ENCODE measurements at regions not wholly inside any gene's neighbourhood (a gene's known extent, or its start where the extent isn't known, plus 50 kb on each side); places are given as distances from the start of the nearest gene placed in this dataset.

DNA sequence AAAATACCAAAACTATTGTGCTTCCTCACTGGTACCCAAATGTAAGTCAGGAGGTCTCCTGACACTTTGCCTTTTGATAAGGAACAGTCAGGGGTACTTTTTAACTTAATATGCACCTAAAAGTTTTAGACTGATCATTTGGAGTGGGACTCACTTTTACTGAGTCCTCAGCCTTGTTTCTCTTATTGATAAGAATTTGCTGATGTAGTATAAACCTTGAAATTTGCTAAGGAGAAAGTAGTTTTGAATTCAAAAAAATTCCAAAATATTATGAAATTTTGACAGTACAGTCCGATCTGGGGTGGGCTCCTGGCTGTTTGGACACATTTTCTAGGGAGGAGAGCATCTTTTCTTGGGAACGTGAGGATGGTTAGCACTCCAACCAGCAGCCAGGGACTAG lies 91.4 kb upstream of the GATB start:
- Histone ChIP-seq H3K23me2 (ENCODE audit: insufficient read length, low read depth, low read length, poor library complexity, severe bottlenecking) (no peaks in the 10 kb centered on the region), H3K9me3 (ENCODE audit: control insufficient read depth, low read depth, low read length) (no peaks in the 10 kb centered on the region), H3K18ac (ENCODE audit: insufficient read length, low read depth, low read length) (no peak overlapping the region), H2BK5ac (ENCODE audit: insufficient read length, low read length) (no peak overlapping the region), H4K8ac (replicated peaks; ENCODE audit: insufficient read length, low read depth, low read length) (no peak overlapping the region), H3K79me2 (ENCODE audit: insufficient read depth, low read length) (no peaks in the 10 kb centered on the region), H3K4me2 (ENCODE audit: insufficient read depth, insufficient read length, low read length) (no peak overlapping the region), H3K79me1 (ENCODE audit: insufficient read depth, low read depth, low read length, poor library complexity, severe bottlenecking) (no peaks in the 10 kb centered on the region), H3K9ac (ENCODE audit: extremely low read depth, insufficient read length, low read length) (no peak overlapping the region), H2BK120ac (ENCODE audit: low read depth, low read length, poor library complexity, severe bottlenecking) (no peak overlapping the region), H3K27me3 (ENCODE audit: insufficient read depth, low read length) (no peaks in the 10 kb centered on the region), H3K14ac (ENCODE audit: insufficient read depth, low read length) (no peak overlapping the region), H2BK20ac (ENCODE audit: low read depth, low read length, poor library complexity, severe bottlenecking) (no peak overlapping the region), H3K23ac (ENCODE audit: insufficient read length, low read depth, low read length) (no peak overlapping the region), H4K5ac (ENCODE audit: insufficient read length, low read depth, low read length) (no peak overlapping the region), H2AFZ (ENCODE audit: low read length) (no peak overlapping the region), H2BK12ac (ENCODE audit: insufficient read length, low read depth, low read length) (no peak overlapping the region), H3K56ac (ENCODE audit: insufficient read length, low read depth, low read length) (no peak overlapping the region), H3K4ac (ENCODE audit: low read depth, low read length) (no peak overlapping the region), H4K20me1 (ENCODE audit: control insufficient read depth, insufficient read depth, insufficient read length) (no peaks in the 10 kb centered on the region), H3T11ph (ENCODE audit: low read length) (no peak overlapping the region), H3K4me1 (ENCODE audit: insufficient read depth, low read length) (no peaks in the 10 kb centered on the region), H3K27ac (ENCODE audit: insufficient read length, low read depth, low read length) (no peak overlapping the region), H2AK5ac (ENCODE audit: insufficient read length, low read length) (no peak overlapping the region), H2BK15ac (ENCODE audit: low read depth, low read length) (no peak overlapping the region), H4K91ac (ENCODE audit: insufficient read length, low read depth, low read length) (no peak overlapping the region)
- Mint-ChIP-seq H3K27ac (no peak overlapping the region), H3K36me3 (ENCODE audit: insufficient read depth in 1 of 3, low read depth in 3 of 3) (peaks cover 0 to 5% (median 2%) of the 10 kb centered on the region in 3 experiments; a peak in 2 of 7 replicates), H3K27me3 (ENCODE audit: low read depth) (no peaks in the 10 kb centered on the region), H3K4me1 (peaks cover 0 to 10% of the 10 kb centered on the region in 2 experiments; a peak in 3 of 4 replicates), H3K9me3 (no peaks in the 10 kb centered on the region; a peak in 1 of 5 replicates), H3K4me3 (no peak overlapping the region)
- WGBS (ENCODE audit: extremely low coverage, insufficient read length, low lambda C conversion rate), result no CpG with 5 or more reads among the region's 2 CpGs
- no peak for DNase-seq
- TF ChIP-seq, protein P1, sequence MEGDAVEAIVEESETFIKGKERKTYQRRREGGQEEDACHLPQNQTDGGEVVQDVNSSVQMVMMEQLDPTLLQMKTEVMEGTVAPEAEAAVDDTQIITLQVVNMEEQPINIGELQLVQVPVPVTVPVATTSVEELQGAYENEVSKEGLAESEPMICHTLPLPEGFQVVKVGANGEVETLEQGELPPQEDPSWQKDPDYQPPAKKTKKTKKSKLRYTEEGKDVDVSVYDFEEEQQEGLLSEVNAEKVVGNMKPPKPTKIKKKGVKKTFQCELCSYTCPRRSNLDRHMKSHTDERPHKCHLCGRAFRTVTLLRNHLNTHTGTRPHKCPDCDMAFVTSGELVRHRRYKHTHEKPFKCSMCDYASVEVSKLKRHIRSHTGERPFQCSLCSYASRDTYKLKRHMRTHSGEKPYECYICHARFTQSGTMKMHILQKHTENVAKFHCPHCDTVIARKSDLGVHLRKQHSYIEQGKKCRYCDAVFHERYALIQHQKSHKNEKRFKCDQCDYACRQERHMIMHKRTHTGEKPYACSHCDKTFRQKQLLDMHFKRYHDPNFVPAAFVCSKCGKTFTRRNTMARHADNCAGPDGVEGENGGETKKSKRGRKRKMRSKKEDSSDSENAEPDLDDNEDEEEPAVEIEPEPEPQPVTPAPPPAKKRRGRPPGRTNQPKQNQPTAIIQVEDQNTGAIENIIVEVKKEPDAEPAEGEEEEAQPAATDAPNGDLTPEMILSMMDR (conservative IDR thresholded peaks at IDR 0.05), result no peak
